HG03175 (cell line): ENCODE measurements at regions not wholly inside any gene's neighbourhood (a gene's known extent, or its start where the extent isn't known, plus 50 kb on each side); places are given as distances from the start of the nearest gene placed in this dataset.

Experiments
- ATAC-seq: cut with Tn5 transposase; IDR thresholded peaks from one replicate; pipeline ENCODE4 v1.9.1; 2021; ENCODE audit warnings: mild to moderate bottlenecking, moderate library complexity; ENCODE audit not compliant: unreplicated experiment

GRCh38 chr5:2141254-2142000 lies 258.7 kb upstream of the IRX4 start:
- no peak for ATAC-seq

- no peak for ATAC-seq
These were observed 257.9 kb upstream of the IRX4 start for GRCh38 chr5:2140501-2141175.

- no peak for ATAC-seq
These were observed 256.8 kb upstream of the IRX4 start for GRCh38 chr5:2139478-2139877.

GRCh38 chr5:2138896-2139295 lies 256.2 kb upstream of the IRX4 start:
- no peak for ATAC-seq

- ATAC-seq: no peak
These were observed 254.8 kb upstream of the IRX4 start for GRCh38 chr5:2137444-2138050.

- ATAC-seq: no peak
These were observed 254.1 kb upstream of the IRX4 start for GRCh38 chr5:2136728-2137333.

GRCh38 chr5:2135833-2136232 lies 253.1 kb upstream of the IRX4 start:
- no peak for ATAC-seq

- ATAC-seq: no peak
These were observed 252.6 kb upstream of the IRX4 start for GRCh38 chr5:2135354-2135753.

GRCh38 chr5:2134543-2135292 lies 252.0 kb upstream of the IRX4 start:
- ATAC-seq: no peak

- no peak for ATAC-seq
These were observed 251.2 kb upstream of the IRX4 start for GRCh38 chr5:2133936-2134335.

GRCh38 chr5:2133080-2133479 lies 250.4 kb upstream of the IRX4 start:
- ATAC-seq: no peak

GRCh38 chr5:2132497-2132847 lies 249.7 kb upstream of the IRX4 start:
- ATAC-seq: no peak

GRCh38 chr5:2131826-2132496 lies 249.2 kb upstream of the IRX4 start:
- ATAC-seq: no peak

GRCh38 chr5:2131196-2131595 lies 248.5 kb upstream of the IRX4 start:
- no peak for ATAC-seq

GRCh38 chr5:2130361-2130760 lies 247.6 kb upstream of the IRX4 start:
- no peak for ATAC-seq

GRCh38 chr5:2129568-2130272 lies 247.0 kb upstream of the IRX4 start:
- no peak for ATAC-seq

- no peak for ATAC-seq
These were observed 246.1 kb upstream of the IRX4 start for GRCh38 chr5:2128686-2129355.

- ATAC-seq: no peak
These were observed 243.8 kb upstream of the IRX4 start for GRCh38 chr5:2126512-2126911.

GRCh38 chr5:2125901-2126265 lies 243.2 kb upstream of the IRX4 start:
- no peak for ATAC-seq
